K562 (cell line): ENCODE measurements at regions not wholly inside any gene's neighbourhood (a gene's known extent, or its start where the extent isn't known, plus 50 kb on each side); places are given as distances from the start of the nearest gene placed in this dataset.

Experiments
- ATAC-seq: fragments of 200-7000 bp; cut with Tn5 transposase; 3 replicates; pipeline ENCODE4 v1.9.1; 2020; ENCODE audit warnings: moderate library complexity
- BruUV-seq: library from RNA; stranded (reverse); fragments of 400-500 nt; replicated peaks from 2 replicates; lab custom pipeline; 2021; lab: Mats Ljungman, UMichigan
- CTCF ChIA-PET: fragments of 300-600 bp; formaldehyde crosslinking; extraction: SDS; loops from one replicate; lab custom pipeline; 2021; ENCODE audit warnings: low intra/inter-chr PET ratio; lab: Yijun Ruan, JAX
- POLR2A ChIA-PET: fragments of 300-600, 350-650 bp; sonication (Branson Sonifier 250); formaldehyde crosslinking; extraction: SDS; loops from one replicate; lab custom pipeline; 2021; ENCODE audit warnings: antibody characterized with exemption, inconsistent platforms; lab: Yijun Ruan, JAX
- DNase-seq, 4 experiments: peaks; one replicate each; pipeline versions ENCODE4 v3.0.0 to v3.0.0-alpha.2; 2011 to 2018; ENCODE audit warnings: low spot score in 3 of 4, mixed read lengths in 3 of 4; ENCODE audit errors: extremely low read depth in 1 of 4
- FAIRE-seq: peaks from 2 replicates; lab custom pipeline; 2011; peaks lifted over from hg19 to GRCh38; lab: Jason Lieb, UNC
- H2AFZ ChIP-seq: 2 replicates; pipeline ENCODE4 v1.6.0; 2011; ENCODE audit warnings: low read depth, low read length, control low read depth, inconsistent platforms
- H3K27ac ChIP-seq: fragments of 200-600 bp; 3 replicates; pipeline ENCODE4 v1.8.0; 2011; ENCODE audit warnings: low read depth, mild to moderate bottlenecking, control low read depth, inconsistent platforms, low read length, moderate library complexity, mixed read lengths; ENCODE audit errors: extremely low read depth
- H3K27me3 ChIP-seq, 2 experiments: fragments of 300-600 bp in 1 of 2; 2 replicates in 1 of 2; 3 replicates in 1 of 2; pipeline versions ENCODE4 v1.6.0 to v1.8.0; 2011; ENCODE audit warnings: inconsistent platforms in 2 of 2, low read length in 2 of 2, mild to moderate bottlenecking in 1 of 2, mixed read lengths in 1 of 2, moderate library complexity in 1 of 2; ENCODE audit not compliant: control insufficient read depth in 2 of 2, insufficient read depth in 2 of 2
- H3K36me3 ChIP-seq: fragments of 300-600 bp; 3 replicates; pipeline ENCODE4 v1.8.0; 2011; ENCODE audit warnings: mild to moderate bottlenecking, low read length, inconsistent platforms; ENCODE audit not compliant: control insufficient read depth, insufficient read depth
- H3K4me1 ChIP-seq, 2 experiments: fragments of 200-600 bp in 1 of 2; replicated peaks in 1 of 2; 2 replicates in 1 of 2; 3 replicates in 1 of 2; pipeline versions ENCODE4 v1.5.1 to v1.8.0; 2011; ENCODE audit warnings: inconsistent platforms in 2 of 2, low read length in 2 of 2, mild to moderate bottlenecking in 1 of 2, mixed read lengths in 1 of 2, moderate library complexity in 1 of 2; ENCODE audit not compliant: control insufficient read depth in 2 of 2, insufficient read depth in 2 of 2
- H3K4me2 ChIP-seq: 2 replicates; pipeline ENCODE4 v1.6.1; 2011; ENCODE audit warnings: low read length, control low read depth, inconsistent platforms, mixed read lengths; ENCODE audit not compliant: insufficient read depth
- H3K4me3 ChIP-seq: fragments of 200-600 bp; sonication (generic), shearing (Covaris generic); 2 replicates; pipeline ENCODE4 v1.5.1; 2016; ENCODE audit warnings: control low read depth, inconsistent platforms
- H3K79me2 ChIP-seq: fragments of 200-600 bp; 3 replicates; pipeline ENCODE4 v1.8.0; 2011; ENCODE audit warnings: low read length, inconsistent platforms; ENCODE audit not compliant: control insufficient read depth, insufficient read depth
- H3K9ac ChIP-seq, 2 experiments: 2 replicates each; pipeline versions ENCODE4 v1.6.0 to v1.6.1; 2011; ENCODE audit warnings: low read depth in 2 of 2, low read length in 2 of 2, control low read depth in 1 of 2, inconsistent platforms in 1 of 2, mild to moderate bottlenecking in 1 of 2, mixed read lengths in 1 of 2; ENCODE audit not compliant: insufficient read depth in 1 of 2
- H3K9me1 ChIP-seq: one replicate; pipeline ENCODE4 v1.6.0; 2011; ENCODE audit warnings: inconsistent platforms, mild to moderate bottlenecking, low read length, moderate library complexity; ENCODE audit not compliant: control insufficient read depth, insufficient read depth
- H3K9me3 ChIP-seq: replicated peaks from 2 replicates; pipeline ENCODE4 v1.5.1; 2011; ENCODE audit warnings: low read depth, low read length, inconsistent platforms; ENCODE audit not compliant: control insufficient read depth, insufficient read depth
- H4K20me1 ChIP-seq: replicated peaks from 2 replicates; pipeline ENCODE4 v1.6.1; 2011; ENCODE audit warnings: low read length, inconsistent platforms, mixed read lengths; ENCODE audit not compliant: control insufficient read depth, insufficient read depth
- ARNT ChIP-seq, 2 experiments: fragments of 450-650 bp; IDR thresholded peaks; 2 replicates each; pipeline ENCODE4 v1.6.1; 2016; ENCODE audit warnings: mild to moderate bottlenecking in 1 of 2
- CBX5 ChIP-seq: IDR thresholded peaks from 2 replicates; pipeline ENCODE4 v1.6.1; 2014; ENCODE audit warnings: low read depth, borderline replicate concordance
- GTF2F1 ChIP-seq: IDR thresholded peaks from 2 replicates; pipeline ENCODE4 v1.6.1; 2011; ENCODE audit warnings: low read depth, low read length, improper control_type of control experiment
- NEUROD1 ChIP-seq: fragments of 150-350 bp; IDR thresholded peaks from 2 replicates; pipeline ENCODE4 v1.6.1; 2014; ENCODE audit warnings: borderline replicate concordance, low read length, low read depth; ENCODE audit not compliant: partially characterized antibody
- NFE2 ChIP-seq: IDR thresholded peaks from 2 replicates; pipeline ENCODE4 v1.6.1; 2014; ENCODE audit warnings: antibody characterized with exemption, low read depth
- SPI1 ChIP-seq: IDR thresholded peaks from 2 replicates; pipeline ENCODE4 v1.6.1; 2011; ENCODE audit warnings: low read depth, low read length, control low read depth, borderline replicate concordance
- SUPT5H ChIP-seq: fragments of 450-650 bp; IDR thresholded peaks from 2 replicates; pipeline ENCODE4 v1.6.1; 2016
- WGBS: fragments of 100-300 bp; shearing (Covaris generic); methylation state at CpG from one replicate; pipeline ENCODE4 v1.1.6; 2016; ENCODE audit warnings: low coverage, mixed read lengths; ENCODE audit not compliant: insufficient coverage; ENCODE audit errors: missing lambda C conversion rate; 5-methylcytosine and 5-hydroxymethylcytosine counted together
- in situ Hi-C: fragments of 300-500 bp; cut with MboI; formaldehyde crosslinking; loops from 4 replicates; pipeline ENCODE4 v1.15.0; 2018; ENCODE audit warnings: inconsistent platforms, mixed read lengths
- intact Hi-C: fragments of 100-400 bp; cut with micrococcal nuclease; formaldehyde crosslinking; loops from 2 replicates; pipeline ENCODE4 v1.14.2; 2022
- TF ChIP-seq, protein P1 (sequence below): IDR thresholded peaks from 3 replicates; pipeline ENCODE4 v1.6.1; 2011; ENCODE audit warnings: borderline replicate concordance, mild to moderate bottlenecking, moderate library complexity; ENCODE audit not compliant: insufficient read length; ENCODE audit errors: extremely low read depth
- TF ChIP-seq, protein P2 (sequence below), 2 experiments: fragments of 150-350 bp in 1 of 2; IDR thresholded peaks; 2 replicates each; pipeline ENCODE4 v1.6.1; 2012 to 2016; ENCODE audit warnings: low read depth in 2 of 2, low read length in 2 of 2, mild to moderate bottlenecking in 1 of 2, moderate library complexity in 1 of 2
- TF ChIP-seq, protein P3 (sequence below): sonication (generic); formaldehyde crosslinking; IDR thresholded peaks from 2 replicates; pipeline ENCODE4 v1.8.0; 2022; ENCODE audit warnings: mild to moderate bottlenecking, missing genetic modification reagents

DNA sequence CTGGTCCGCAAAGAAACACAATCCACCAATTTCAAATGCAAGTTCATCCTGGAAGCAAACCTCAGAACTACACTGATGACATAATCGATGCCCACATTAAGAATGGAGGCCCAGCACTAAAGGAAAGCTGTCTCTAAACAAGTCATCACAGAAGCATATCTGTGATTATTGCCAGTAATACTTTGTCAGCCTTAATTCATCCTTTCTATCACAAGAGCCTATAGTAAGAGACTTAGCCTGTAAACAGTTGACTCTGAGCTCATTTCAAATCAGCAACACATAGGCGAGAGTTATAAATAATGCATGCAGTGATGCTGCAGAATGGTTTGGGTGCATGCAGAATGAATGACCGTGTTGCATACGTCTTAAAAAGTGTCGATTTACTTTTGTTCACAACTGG is 105.9 kb upstream of the ZFP42 start:
- Histone ChIP-seq H3K9me3 (no peaks in the 10 kb centered on the region), H4K20me1 (no peaks in the 10 kb centered on the region), H3K9ac (no peak overlapping the region), H3K27me3 (no peaks in the 10 kb centered on the region), H3K4me1 (no peaks in the 10 kb centered on the region), H3K4me2 (no peak overlapping the region), H3K9me1 (no peaks in the 10 kb centered on the region), H3K79me2 (no peaks in the 10 kb centered on the region), H3K36me3 (no peaks in the 10 kb centered on the region), H3K4me3 (no peak overlapping the region), H3K27ac (no peak overlapping the region), H2AFZ (no peak overlapping the region)
- TF ChIP-seq ARNT (IDR thresholded peaks at IDR 0.05) (no peak), GTF2F1 (no peak), SPI1 (no peak), NEUROD1 (no peak), SUPT5H (no peak), NFE2 (no peak), CBX5 (no peak)
- TF ChIP-seq, protein P1, sequence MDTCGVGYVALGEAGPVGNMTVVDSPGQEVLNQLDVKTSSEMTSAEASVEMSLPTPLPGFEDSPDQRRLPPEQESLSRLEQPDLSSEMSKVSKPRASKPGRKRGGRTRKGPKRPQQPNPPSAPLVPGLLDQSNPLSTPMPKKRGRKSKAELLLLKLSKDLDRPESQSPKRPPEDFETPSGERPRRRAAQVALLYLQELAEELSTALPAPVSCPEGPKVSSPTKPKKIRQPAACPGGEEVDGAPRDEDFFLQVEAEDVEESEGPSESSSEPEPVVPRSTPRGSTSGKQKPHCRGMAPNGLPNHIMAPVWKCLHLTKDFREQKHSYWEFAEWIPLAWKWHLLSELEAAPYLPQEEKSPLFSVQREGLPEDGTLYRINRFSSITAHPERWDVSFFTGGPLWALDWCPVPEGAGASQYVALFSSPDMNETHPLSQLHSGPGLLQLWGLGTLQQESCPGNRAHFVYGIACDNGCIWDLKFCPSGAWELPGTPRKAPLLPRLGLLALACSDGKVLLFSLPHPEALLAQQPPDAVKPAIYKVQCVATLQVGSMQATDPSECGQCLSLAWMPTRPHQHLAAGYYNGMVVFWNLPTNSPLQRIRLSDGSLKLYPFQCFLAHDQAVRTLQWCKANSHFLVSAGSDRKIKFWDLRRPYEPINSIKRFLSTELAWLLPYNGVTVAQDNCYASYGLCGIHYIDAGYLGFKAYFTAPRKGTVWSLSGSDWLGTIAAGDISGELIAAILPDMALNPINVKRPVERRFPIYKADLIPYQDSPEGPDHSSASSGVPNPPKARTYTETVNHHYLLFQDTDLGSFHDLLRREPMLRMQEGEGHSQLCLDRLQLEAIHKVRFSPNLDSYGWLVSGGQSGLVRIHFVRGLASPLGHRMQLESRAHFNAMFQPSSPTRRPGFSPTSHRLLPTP, result no peak
- TF ChIP-seq, protein P2, sequence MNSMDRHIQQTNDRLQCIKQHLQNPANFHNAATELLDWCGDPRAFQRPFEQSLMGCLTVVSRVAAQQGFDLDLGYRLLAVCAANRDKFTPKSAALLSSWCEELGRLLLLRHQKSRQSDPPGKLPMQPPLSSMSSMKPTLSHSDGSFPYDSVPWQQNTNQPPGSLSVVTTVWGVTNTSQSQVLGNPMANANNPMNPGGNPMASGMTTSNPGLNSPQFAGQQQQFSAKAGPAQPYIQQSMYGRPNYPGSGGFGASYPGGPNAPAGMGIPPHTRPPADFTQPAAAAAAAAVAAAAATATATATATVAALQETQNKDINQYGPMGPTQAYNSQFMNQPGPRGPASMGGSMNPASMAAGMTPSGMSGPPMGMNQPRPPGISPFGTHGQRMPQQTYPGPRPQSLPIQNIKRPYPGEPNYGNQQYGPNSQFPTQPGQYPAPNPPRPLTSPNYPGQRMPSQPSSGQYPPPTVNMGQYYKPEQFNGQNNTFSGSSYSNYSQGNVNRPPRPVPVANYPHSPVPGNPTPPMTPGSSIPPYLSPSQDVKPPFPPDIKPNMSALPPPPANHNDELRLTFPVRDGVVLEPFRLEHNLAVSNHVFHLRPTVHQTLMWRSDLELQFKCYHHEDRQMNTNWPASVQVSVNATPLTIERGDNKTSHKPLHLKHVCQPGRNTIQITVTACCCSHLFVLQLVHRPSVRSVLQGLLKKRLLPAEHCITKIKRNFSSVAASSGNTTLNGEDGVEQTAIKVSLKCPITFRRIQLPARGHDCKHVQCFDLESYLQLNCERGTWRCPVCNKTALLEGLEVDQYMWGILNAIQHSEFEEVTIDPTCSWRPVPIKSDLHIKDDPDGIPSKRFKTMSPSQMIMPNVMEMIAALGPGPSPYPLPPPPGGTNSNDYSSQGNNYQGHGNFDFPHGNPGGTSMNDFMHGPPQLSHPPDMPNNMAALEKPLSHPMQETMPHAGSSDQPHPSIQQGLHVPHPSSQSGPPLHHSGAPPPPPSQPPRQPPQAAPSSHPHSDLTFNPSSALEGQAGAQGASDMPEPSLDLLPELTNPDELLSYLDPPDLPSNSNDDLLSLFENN (IDR thresholded peaks at IDR 0.05; ENCODE audit: low read depth in 2 of 2, low read length in 2 of 2), result no peak
- TF ChIP-seq, protein P3, sequence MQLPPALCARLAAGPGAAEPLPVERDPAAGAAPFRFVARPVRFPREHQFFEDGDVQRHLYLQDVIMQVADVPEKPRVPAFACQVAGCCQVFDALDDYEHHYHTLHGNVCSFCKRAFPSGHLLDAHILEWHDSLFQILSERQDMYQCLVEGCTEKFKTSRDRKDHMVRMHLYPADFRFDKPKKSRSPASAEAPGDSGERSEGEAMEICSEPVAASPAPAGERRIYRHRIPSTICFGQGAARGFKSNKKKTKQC (CRISPR knock-in tag), result no peak
- CTCF ChIA-PET, result no interaction called here
- DNase-seq (no peak), FAIRE-seq (no peak), ATAC-seq (no peak)
- no TSS peak for BruUV-seq
- intact Hi-C loops (no loop called here), in situ Hi-C loops (no loop called here)
- 1% methylated on average over 6 of the region's 6 CpGs for WGBS
- POLR2A ChIA-PET, result no interaction called here
